VCaP (cell line): ENCODE measurements at regions not wholly inside any gene's neighbourhood (a gene's known extent, or its start where the extent isn't known, plus 50 kb on each side); places are given as distances from the start of the nearest gene placed in this dataset.
"Not testable (repeated sequence)": the region's sequence is repeated elsewhere in the genome, so short reads cannot be mapped to it uniquely, and the experiment has no call there.

Experiments used
- H3K27ac ChIP-seq: fragments of 450-650 bp; 2 replicates; pipeline ENCODE4 v1.5.1; 2017
- TF ChIP-seq, protein P1 (sequence below): fragments of 450-650 bp; conservative IDR thresholded peaks from 2 replicates; pipeline ENCODE4 v1.5.1; 2017; ENCODE audit warnings: mild to moderate bottlenecking, moderate library complexity

DNA sequence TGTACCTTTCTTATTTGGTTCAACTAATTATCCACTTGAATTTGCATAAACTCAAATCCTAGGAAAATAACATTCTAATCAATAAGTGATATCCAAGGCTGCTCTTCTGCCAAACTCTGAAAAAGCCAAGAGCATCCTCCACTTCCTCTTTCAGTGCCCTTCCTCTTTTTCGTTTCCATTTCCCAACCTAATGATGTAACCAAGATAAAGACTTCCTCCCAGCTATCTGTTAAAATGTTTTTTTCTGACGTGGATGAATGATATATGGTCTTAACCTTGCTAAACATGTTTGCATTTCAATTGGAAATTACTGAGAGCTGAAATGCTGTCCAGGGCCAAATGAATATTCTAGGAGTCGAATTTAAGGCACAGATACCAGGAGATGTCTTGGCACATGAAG, 459.5 kb upstream of the PDE3A start:
- no peak overlapping the region for H3K27ac ChIP-seq
- TF ChIP-seq, protein P1, sequence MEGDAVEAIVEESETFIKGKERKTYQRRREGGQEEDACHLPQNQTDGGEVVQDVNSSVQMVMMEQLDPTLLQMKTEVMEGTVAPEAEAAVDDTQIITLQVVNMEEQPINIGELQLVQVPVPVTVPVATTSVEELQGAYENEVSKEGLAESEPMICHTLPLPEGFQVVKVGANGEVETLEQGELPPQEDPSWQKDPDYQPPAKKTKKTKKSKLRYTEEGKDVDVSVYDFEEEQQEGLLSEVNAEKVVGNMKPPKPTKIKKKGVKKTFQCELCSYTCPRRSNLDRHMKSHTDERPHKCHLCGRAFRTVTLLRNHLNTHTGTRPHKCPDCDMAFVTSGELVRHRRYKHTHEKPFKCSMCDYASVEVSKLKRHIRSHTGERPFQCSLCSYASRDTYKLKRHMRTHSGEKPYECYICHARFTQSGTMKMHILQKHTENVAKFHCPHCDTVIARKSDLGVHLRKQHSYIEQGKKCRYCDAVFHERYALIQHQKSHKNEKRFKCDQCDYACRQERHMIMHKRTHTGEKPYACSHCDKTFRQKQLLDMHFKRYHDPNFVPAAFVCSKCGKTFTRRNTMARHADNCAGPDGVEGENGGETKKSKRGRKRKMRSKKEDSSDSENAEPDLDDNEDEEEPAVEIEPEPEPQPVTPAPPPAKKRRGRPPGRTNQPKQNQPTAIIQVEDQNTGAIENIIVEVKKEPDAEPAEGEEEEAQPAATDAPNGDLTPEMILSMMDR = no peak

DNA sequence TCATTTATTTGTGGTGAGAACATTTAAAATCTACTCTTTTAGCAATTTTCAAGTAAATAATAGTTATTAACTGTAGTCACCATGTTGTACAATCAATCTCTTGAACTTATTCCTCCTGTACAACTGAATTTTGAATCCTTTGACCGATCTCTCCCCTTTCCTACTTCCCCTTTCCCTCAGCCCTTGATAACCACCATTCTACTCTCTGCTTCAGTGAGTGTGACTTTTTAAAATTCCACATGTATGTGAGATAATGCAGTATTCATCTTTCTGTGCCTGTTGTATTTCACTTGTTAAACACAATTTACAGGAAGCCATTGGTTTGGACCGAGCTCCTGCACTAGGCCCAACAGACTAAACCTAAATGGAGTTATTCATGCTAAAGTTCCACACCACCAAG, 458.9 kb upstream of the PDE3A start:
- H3K27ac ChIP-seq = no peak overlapping the region
- TF ChIP-seq, protein P1 = no peak

GRCh38 chr12:19910681-19911080, 457.7 kb upstream of the PDE3A start:
- TF ChIP-seq, protein P1 = no peak
- H3K27ac ChIP-seq = no peak overlapping the region

DNA sequence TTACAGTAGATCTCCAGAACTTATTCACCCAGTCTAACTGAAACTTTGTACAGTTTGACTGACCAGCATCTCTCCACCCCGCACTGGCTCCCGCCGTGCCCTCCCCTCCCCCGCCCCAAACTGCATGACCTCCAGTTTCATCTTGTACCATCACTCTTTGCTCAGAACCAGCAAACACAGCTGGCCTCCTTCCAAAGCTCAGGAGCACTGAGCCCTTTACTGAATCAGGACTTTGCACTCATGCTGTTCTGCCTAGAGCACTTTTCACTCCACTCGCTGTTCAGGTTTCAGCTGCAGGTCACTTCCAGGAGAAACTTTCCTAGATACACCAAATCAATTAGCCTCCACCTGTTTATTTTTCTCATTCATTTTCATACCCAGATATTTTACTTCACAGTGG, 455.3 kb upstream of the PDE3A start:
- TF ChIP-seq, protein P1 = no peak
- H3K27ac ChIP-seq = no peak overlapping the region

DNA sequence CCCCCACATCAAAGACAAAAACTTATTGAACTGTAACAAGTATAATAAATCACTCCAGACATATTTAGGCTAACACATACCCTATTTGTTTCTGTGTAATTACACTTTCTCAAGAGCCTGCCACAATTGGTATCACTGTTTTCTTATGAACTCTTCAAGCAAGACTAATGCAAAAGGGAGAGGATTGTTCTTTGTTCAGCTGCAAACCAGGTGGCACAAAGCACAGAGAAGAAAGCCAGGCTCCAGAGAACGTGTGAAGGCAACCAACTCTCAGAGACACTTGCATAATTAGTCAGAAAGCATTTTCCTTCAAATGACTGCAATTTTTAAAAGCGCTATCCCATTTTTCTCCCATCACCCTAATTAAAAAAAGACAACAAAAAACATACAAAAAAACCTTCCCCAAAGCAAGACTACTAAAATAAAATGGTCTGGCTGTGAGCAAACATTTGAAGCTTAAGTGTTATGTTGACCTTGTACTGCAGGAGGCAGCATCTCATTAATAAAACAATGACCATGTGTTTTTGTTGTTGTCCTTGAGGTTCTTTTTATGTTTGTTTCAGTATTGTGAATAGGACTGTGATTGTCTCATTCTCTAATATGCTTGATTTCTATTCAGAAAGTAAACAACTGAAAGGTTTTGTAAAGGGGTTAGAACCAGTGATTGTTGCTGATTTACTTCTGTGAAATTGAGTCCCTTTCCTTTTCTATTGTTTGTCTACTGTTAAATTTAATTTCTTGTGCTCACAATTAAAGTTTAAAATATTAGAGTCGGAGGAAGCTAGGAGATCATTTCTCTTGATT, 452.7 kb upstream of the PDE3A start:
- peak overlapping the region; percentile 82 for H3K27ac ChIP-seq
- TF ChIP-seq, protein P1 = peak; percentile 59

- TF ChIP-seq, protein P1 = no peak
- peak overlapping the region; percentile 82 for H3K27ac ChIP-seq
Observed at GRCh38 chr12:19916196-19916753, 452.1 kb upstream of the PDE3A start.

DNA sequence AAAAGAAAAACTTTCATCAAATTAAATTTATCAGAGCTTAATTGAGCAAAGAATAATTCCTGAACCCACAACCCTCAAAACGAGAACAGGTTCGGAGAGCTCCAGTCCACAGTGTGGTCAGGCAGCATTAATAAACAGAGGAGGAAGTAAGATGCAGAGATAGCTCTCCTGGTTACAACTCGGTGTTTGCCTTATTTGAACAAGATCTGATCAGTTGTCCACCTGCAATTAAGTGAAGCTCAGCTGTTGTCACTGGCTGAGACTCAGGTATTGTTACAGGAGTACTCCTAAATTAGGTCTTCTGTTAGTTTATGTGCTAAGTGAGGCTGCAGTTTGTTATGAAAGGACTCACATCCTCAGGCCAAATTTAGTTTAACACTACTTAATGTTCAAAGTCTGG, 451.4 kb upstream of the PDE3A start:
- peak overlapping the region; percentile 82 for H3K27ac ChIP-seq
- TF ChIP-seq, protein P1 = no peak

DNA sequence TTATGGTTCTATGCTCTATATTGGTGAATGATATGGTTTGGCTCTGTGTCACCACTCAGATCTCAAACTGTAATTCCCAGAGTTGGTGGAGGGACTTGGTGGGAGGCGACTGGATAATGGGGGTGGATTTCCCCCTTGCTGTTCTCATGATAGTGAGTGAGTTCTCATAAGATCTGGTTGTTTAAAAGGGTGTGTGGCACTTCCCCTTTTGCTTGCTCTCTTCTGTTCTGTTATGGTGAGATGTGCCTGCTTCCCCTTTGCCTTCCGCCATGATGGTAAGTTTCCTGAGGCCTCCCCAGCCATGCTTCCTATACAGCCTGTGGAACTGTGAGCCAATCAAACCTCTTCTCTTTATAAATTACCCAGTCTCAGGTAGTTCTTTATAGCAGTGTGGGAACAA, 446.6 kb upstream of the PDE3A start:
- H3K27ac ChIP-seq = not testable (repeated sequence)
